ENCODE measurements at regions not wholly inside any gene's neighbourhood (a gene's known extent, or its start where the extent isn't known, plus 50 kb on each side); places are given as distances from the start of the nearest gene placed in this dataset.

- TF ChIP-seq CTCF (IDR thresholded peaks at IDR 0.05): no peak
Measured at GRCh38 chr4:36844448-36844847, 400.1 kb upstream of the NWD2 start.

GRCh38 chr4:36852856-36853255 is 391.7 kb upstream of the NWD2 start:
- no peaks in the 10 kb centered on the region for H3K4me1 ChIP-seq
- H3K9me3 ChIP-seq: no peaks in the 10 kb centered on the region
- no peak overlapping the region for H3K4me3 ChIP-seq
- no peak for ATAC-seq
- intact Hi-C loops (cut with DNase I): no loop called here
- no peaks in the 10 kb centered on the region for H3K27me3 ChIP-seq
- no peak overlapping the region for H3K27ac ChIP-seq
- DNase-seq: no peak
- no peak for TF ChIP-seq CTCF (IDR thresholded peaks at IDR 0.05)
- H3K36me3 ChIP-seq: no peaks in the 10 kb centered on the region

More at GRCh38 chr4:36844448-36844847, 400.1 kb upstream of the NWD2 start:
- no peaks in the 10 kb centered on the region for H3K9me3 ChIP-seq
- no peaks in the 10 kb centered on the region for H3K4me1 ChIP-seq
- H3K27me3 ChIP-seq: no peaks in the 10 kb centered on the region
- DNase-seq (no peak), ATAC-seq (no peak)
- H3K27ac ChIP-seq: no peak overlapping the region
- intact Hi-C loops (cut with DNase I): no loop called here
- no peak overlapping the region for H3K4me3 ChIP-seq
- H3K36me3 ChIP-seq: no peaks in the 10 kb centered on the region

GRCh38 chr4:36854554-36854953 is 390.0 kb upstream of the NWD2 start:
- H3K27me3 ChIP-seq: no peaks in the 10 kb centered on the region
- H3K4me3 ChIP-seq: no peak overlapping the region
- intact Hi-C loops (cut with DNase I): no loop called here
- peaks cover 0 to 2% of the 10 kb centered on the region in 2 donors for H3K9me3 ChIP-seq
- ATAC-seq: no peak
- DNase-seq: no peak
- no peaks in the 10 kb centered on the region for H3K36me3 ChIP-seq
- no peak overlapping the region for H3K27ac ChIP-seq
- TF ChIP-seq CTCF (IDR thresholded peaks at IDR 0.05): no peak
- no peaks in the 10 kb centered on the region for H3K4me1 ChIP-seq

- Histone ChIP-seq H3K4me1 (no peaks in the 10 kb centered on the region), H3K9me3 (peaks cover 0 to 6% of the 10 kb centered on the region in 2 donors), H3K4me3 (no peak overlapping the region), H3K27ac (no peak overlapping the region), H3K27me3 (no peaks in the 10 kb centered on the region), H3K36me3 (no peaks in the 10 kb centered on the region)
- DNase-seq (no peak), ATAC-seq (no peak)
- intact Hi-C loops (cut with DNase I): no loop called here
- TF ChIP-seq CTCF (IDR thresholded peaks at IDR 0.05): no peak
Measured at GRCh38 chr4:36863601-36864000, 380.9 kb upstream of the NWD2 start.

- intact Hi-C loops (cut with DNase I): no loop called here
- ATAC-seq: no peak
- no peak for TF ChIP-seq CTCF (IDR thresholded peaks at IDR 0.05)
Measured at GRCh38 chr4:36870121-36870520, 374.4 kb upstream of the NWD2 start.

More at GRCh38 chr4:36870121-36870520, 374.4 kb upstream of the NWD2 start:
- Histone ChIP-seq H3K36me3 (no peaks in the 10 kb centered on the region), H3K9me3 (no peaks in the 10 kb centered on the region), H3K27me3 (no peaks in the 10 kb centered on the region), H3K4me1 (no peaks in the 10 kb centered on the region), H3K27ac (no peak overlapping the region), H3K4me3 (no peak overlapping the region)
- no peak for DNase-seq

Data from left lung (tissue), 4 donors.